Transverse colon (tissue), 4 donors: ENCODE measurements at regions not wholly inside any gene's neighbourhood (a gene's known extent, or its start where the extent isn't known, plus 50 kb on each side); places are given as distances from the start of the nearest gene placed in this dataset.

Experiments
- DNase-seq: peaks from one replicate; pipeline ENCODE4 v3.0.0-alpha.2; 2019
- H3K27ac ChIP-seq, 4 donors: fragments of 200-600 bp; sonication (generic); 2 replicates each; pipeline ENCODE4 v1.5.1; 2016 to 2018; ENCODE audit warnings: inconsistent platforms in 4 of 4
- H3K27me3 ChIP-seq: fragments of 200-600 bp; sonication (generic); 2 replicates; pipeline ENCODE4 v1.5.1; 2017; ENCODE audit warnings: inconsistent platforms
- H3K36me3 ChIP-seq, 4 donors: fragments of 200-600 bp; sonication (generic); 2 replicates each; pipeline ENCODE4 v1.5.1; 2017 to 2019; ENCODE audit warnings: inconsistent platforms in 4 of 4
- H3K4me1 ChIP-seq, 4 donors: fragments of 200-600 bp; sonication (generic); 2 replicates each; pipeline ENCODE4 v1.5.1; 2017 to 2020; ENCODE audit warnings: inconsistent platforms in 4 of 4
- H3K4me3 ChIP-seq, 4 donors: fragments of 200-600 bp; sonication (generic); 1 replicate in 1 of 4; 2 replicates in 3 of 4; pipeline versions ENCODE4 v1.5.1 to v1.6.1; 2017 to 2019; ENCODE audit warnings: inconsistent platforms in 4 of 4
- H3K9me3 ChIP-seq, 2 donors: fragments of 200-600 bp; sonication (generic); 2 replicates each; pipeline ENCODE4 v1.5.1; 2017 to 2019; ENCODE audit warnings: inconsistent platforms in 2 of 2
- EP300 ChIP-seq: sonication (generic); formaldehyde crosslinking; IDR thresholded peaks from one replicate; pipeline ENCODE4 v1.6.1; 2017; ENCODE audit warnings: antibody characterized with exemption, low read depth
- POLR2A ChIP-seq: fragments of 450-650 bp; IDR thresholded peaks from one replicate; pipeline ENCODE4 v1.6.1; 2016; ENCODE audit warnings: antibody characterized with exemption, mild to moderate bottlenecking, moderate library complexity
- POLR2AphosphoS5 ChIP-seq, 3 donors: sonication (generic); formaldehyde crosslinking; IDR thresholded peaks; one replicate each; pipeline ENCODE4 v1.6.1; 2016; ENCODE audit warnings: antibody characterized with exemption in 3 of 3
- WGBS, 2 donors: methylation state at CpG; one replicate each; pipeline ENCODE4 v1.1.5; 2018; ENCODE audit warnings: low coverage in 1 of 2; 5-methylcytosine and 5-hydroxymethylcytosine counted together
- in situ Hi-C, 4 donors: fragments of 200-750 bp; cut with MboI; loops; one replicate each; pipeline versions ENCODE4 v1.15.0 to v1.15.1; 2017; ENCODE audit warnings: low sequenced_read_pairs in 3 of 4, low pct_ligation_motif_present in 1 of 4, low pct_unique_long_range_greater_than_20kb in 1 of 4
- intact Hi-C: fragments of 100-400 bp; cut with DNase I; formaldehyde crosslinking; loops from one replicate; pipeline ENCODE4 v1.15.1; 2023; ENCODE audit warnings: low total_unique reads
- TF ChIP-seq, protein P1 (sequence below), 5 experiments: fragments of 200-600 bp in 3 of 5; fragments of 450-650 bp in 2 of 5; sonication (generic) in 3 of 5; IDR thresholded peaks; 1 replicate in 2 of 5; 2 replicates in 3 of 5; pipeline ENCODE4 v1.5.1; 2016 to 2017; ENCODE audit warnings: antibody characterized with exemption in 5 of 5, inconsistent platforms in 3 of 5, mild to moderate bottlenecking in 2 of 5, moderate library complexity in 1 of 5

GRCh38 chr7:13016036-13016581 is 328.7 kb downstream of the ARL4A start:
- Histone ChIP-seq H3K9me3 (no peaks in the 10 kb centered on the region), H3K4me3 (no peak overlapping the region), H3K4me1 (peaks cover 0 to 11% (median 4%) of the 10 kb centered on the region in 4 donors), H3K27ac (no peak overlapping the region), H3K27me3 (no peaks in the 10 kb centered on the region), H3K36me3 (no peaks in the 10 kb centered on the region)
- TF ChIP-seq, protein P1, sequence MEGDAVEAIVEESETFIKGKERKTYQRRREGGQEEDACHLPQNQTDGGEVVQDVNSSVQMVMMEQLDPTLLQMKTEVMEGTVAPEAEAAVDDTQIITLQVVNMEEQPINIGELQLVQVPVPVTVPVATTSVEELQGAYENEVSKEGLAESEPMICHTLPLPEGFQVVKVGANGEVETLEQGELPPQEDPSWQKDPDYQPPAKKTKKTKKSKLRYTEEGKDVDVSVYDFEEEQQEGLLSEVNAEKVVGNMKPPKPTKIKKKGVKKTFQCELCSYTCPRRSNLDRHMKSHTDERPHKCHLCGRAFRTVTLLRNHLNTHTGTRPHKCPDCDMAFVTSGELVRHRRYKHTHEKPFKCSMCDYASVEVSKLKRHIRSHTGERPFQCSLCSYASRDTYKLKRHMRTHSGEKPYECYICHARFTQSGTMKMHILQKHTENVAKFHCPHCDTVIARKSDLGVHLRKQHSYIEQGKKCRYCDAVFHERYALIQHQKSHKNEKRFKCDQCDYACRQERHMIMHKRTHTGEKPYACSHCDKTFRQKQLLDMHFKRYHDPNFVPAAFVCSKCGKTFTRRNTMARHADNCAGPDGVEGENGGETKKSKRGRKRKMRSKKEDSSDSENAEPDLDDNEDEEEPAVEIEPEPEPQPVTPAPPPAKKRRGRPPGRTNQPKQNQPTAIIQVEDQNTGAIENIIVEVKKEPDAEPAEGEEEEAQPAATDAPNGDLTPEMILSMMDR (IDR thresholded peaks at IDR 0.05) = no peak
- no peak for TF ChIP-seq POLR2AphosphoS5 (IDR thresholded peaks at IDR 0.05)
- no peak for TF ChIP-seq POLR2A
- TF ChIP-seq EP300 = no peak
- WGBS, 2 donors = 86 to 90% methylated on average over 8 to 11 of the region's 11 CpGs
- DNase-seq = no peak
- intact Hi-C loops (no loop called here), in situ Hi-C loops (no loop called here)

DNA sequence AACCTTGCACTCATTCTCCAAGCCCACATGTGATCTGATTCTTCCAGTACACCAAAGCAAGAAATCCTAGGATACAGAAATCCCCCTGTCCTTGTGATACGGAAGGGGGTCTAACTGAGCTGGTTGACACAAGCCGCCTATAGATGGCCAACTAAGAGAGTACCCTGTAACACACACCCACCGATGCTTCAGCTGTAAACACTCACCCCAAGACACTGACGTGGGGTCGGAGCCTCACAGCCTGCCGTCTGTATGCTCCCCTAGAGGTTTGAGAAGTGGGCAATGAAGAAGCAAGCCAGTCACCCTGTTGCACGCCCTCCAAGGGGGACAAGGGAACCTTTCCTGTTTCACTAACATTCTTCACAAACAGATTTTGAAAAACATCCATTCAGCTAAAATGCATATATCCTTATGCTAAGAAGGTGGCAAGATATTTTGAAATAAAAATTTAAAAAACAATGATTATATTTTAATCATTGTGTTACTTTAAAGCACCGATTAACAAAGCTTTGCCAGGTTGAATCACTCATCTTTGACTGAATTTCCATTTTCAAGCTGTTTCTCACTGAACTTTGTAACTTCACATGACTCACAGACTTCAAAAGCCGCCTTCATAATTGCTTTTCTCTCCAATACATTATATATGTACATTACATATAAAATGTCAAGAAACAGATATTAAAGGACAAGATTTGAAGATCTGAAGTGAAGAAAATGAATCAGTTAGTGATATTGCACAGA is 329.3 kb downstream of the ARL4A start:
- Histone ChIP-seq H3K4me1 (peaks cover 0 to 11% (median 4%) of the 10 kb centered on the region in 4 donors), H3K4me3 (no peak overlapping the region), H3K9me3 (no peaks in the 10 kb centered on the region), H3K27ac (peak overlapping the region in 3 of 4 donors; percentile 9 to 57 (median 16)), H3K36me3 (no peaks in the 10 kb centered on the region), H3K27me3 (no peaks in the 10 kb centered on the region)
- in situ Hi-C loops (no loop called here), intact Hi-C loops (no loop called here)
- DNase-seq = no peak
- 35 to 78% methylated on average over 2 to 9 of the region's 9 CpGs for whole genome bisulfite sequencing, 2 donors
- TF ChIP-seq POLR2AphosphoS5 (IDR thresholded peaks at IDR 0.05) (no peak), EP300 (no peak), POLR2A (no peak)
- TF ChIP-seq, protein P1 (IDR thresholded peaks at IDR 0.05) = no peak

DNA sequence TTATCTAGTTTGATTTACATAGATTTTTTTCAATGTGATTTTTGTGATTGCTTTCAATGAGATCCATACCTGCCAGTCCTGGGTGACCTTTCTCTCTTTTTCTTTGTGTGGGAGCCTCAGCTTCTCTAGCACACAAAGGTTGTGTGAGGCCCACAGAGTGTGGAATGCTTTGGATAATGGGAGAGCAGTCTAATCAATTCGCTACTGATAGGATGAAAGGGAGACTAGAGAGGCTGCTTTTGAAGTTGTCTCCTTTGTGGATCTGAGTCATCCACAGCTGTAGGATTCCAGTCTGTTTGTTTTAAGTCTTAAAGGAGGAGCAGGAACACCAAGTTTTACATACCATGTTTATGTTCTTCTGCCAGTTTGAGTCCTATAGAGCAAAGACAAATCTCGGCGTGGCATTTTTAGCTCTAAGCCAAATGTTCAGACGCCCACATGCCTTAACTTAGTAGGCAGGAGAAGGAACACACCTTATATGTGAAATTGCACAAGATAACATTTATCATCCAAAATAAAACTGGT is 330.0 kb downstream of the ARL4A start:
- no peaks in the 10 kb centered on the region for H3K9me3 ChIP-seq
- DNase-seq = no peak
- intact Hi-C loops (no loop called here), in situ Hi-C loops (no loop called here)
- TF ChIP-seq, protein P1 (IDR thresholded peaks at IDR 0.05) = no peak
- TF ChIP-seq EP300 (no peak), POLR2AphosphoS5 (IDR thresholded peaks at IDR 0.05) (no peak), POLR2A (no peak)
- H3K36me3 ChIP-seq = no peaks in the 10 kb centered on the region
- H3K27ac ChIP-seq = peak overlapping the region; percentile 9 to 57 (median 20)
- H3K4me3 ChIP-seq = no peak overlapping the region
- WGBS, 2 donors = 34 to 40% methylated on average over 2 to 4 of the region's 4 CpGs
- H3K4me1 ChIP-seq = peaks cover 0 to 11% (median 4%) of the 10 kb centered on the region in 4 donors
- H3K27me3 ChIP-seq = no peaks in the 10 kb centered on the region

- peaks cover 0 to 11% (median 4%) of the 10 kb centered on the region in 4 donors for H3K4me1 ChIP-seq
- DNase-seq = no peak
- intact Hi-C loops = no loop called here
- H3K9me3 ChIP-seq = no peaks in the 10 kb centered on the region
- H3K36me3 ChIP-seq = no peaks in the 10 kb centered on the region
- in situ Hi-C loops = no loop called here
- no peak for TF ChIP-seq POLR2AphosphoS5 (IDR thresholded peaks at IDR 0.05)
- TF ChIP-seq EP300 = no peak
- TF ChIP-seq POLR2A = no peak
- TF ChIP-seq, protein P1 (IDR thresholded peaks at IDR 0.05) = no peak
- no peaks in the 10 kb centered on the region for H3K27me3 ChIP-seq
- peak overlapping the region; percentile 9 to 57 (median 20) for H3K27ac ChIP-seq
- no peak overlapping the region for H3K4me3 ChIP-seq
These were observed 330.4 kb downstream of the ARL4A start for GRCh38 chr7:13017881-13018280.
